SU-DHL-6 (cell line): ENCODE measurements at regions not wholly inside any gene's neighbourhood (a gene's known extent, or its start where the extent isn't known, plus 50 kb on each side); places are given as distances from the start of the nearest gene placed in this dataset.
"Not testable (repeated sequence)": the region's sequence is repeated elsewhere in the genome, so short reads cannot be mapped to it uniquely, and the experiment has no call there.

Source experiments
- H2AFZ ChIP-seq: fragments of 200-600 bp; sonication (generic); 2 replicates; pipeline ENCODE4 v1.6.1; 2014; ENCODE audit warnings: low read depth, mild to moderate bottlenecking, moderate library complexity, mixed read lengths, antibody characterized with exemption, low read length; ENCODE audit not compliant: severe bottlenecking
- H3F3A ChIP-seq: fragments of 200-600 bp; shearing (Covaris generic); 2 replicates; pipeline ENCODE4 v1.6.0; 2016; ENCODE audit warnings: antibody characterized with exemption, mild to moderate bottlenecking; ENCODE audit not compliant: insufficient read depth
- H3K27ac ChIP-seq: fragments of 200-600 bp; sonication (generic); 2 replicates; pipeline ENCODE4 v1.5.1; 2016; ENCODE audit warnings: low read depth, mild to moderate bottlenecking, low read length, moderate library complexity, mixed read lengths
- H3K27me3 ChIP-seq: fragments of 200-600 bp; sonication (generic), shearing (Covaris generic); 2 replicates; pipeline ENCODE4 v1.6.0; 2014; ENCODE audit warnings: mild to moderate bottlenecking, low read length
- H3K36me3 ChIP-seq: fragments of 200-600 bp; sonication (generic); 2 replicates; pipeline ENCODE4 v1.6.1; 2014; ENCODE audit warnings: mild to moderate bottlenecking, low read length, mixed read lengths
- H3K4me2 ChIP-seq: fragments of 300-600, 200-600 bp; shearing (Covaris generic), sonication (generic); 2 replicates; pipeline ENCODE4 v1.6.0; 2014; ENCODE audit warnings: low read length, low read depth, mild to moderate bottlenecking; ENCODE audit not compliant: poor library complexity, severe bottlenecking
- H3K4me3 ChIP-seq: fragments of 200-600 bp; sonication (generic); 2 replicates; pipeline ENCODE4 v1.5.1; 2014; ENCODE audit warnings: antibody characterized with exemption, low read length, mild to moderate bottlenecking, mixed read lengths; ENCODE audit not compliant: insufficient read depth, poor library complexity, severe bottlenecking
- H3K79me2 ChIP-seq: fragments of 200-600 bp; sonication (generic); 2 replicates; pipeline ENCODE4 v1.6.1; 2014; ENCODE audit warnings: mild to moderate bottlenecking, low read length, moderate library complexity; ENCODE audit not compliant: insufficient read depth
- H3K9ac ChIP-seq: fragments of 200-600 bp; sonication (generic); 2 replicates; pipeline ENCODE4 v1.7.0; 2014; ENCODE audit warnings: mild to moderate bottlenecking, low read length
- H3K9me2 ChIP-seq: fragments of 200-600 bp; sonication (generic); replicated peaks from 2 replicates; pipeline ENCODE4 v1.6.1; 2014; ENCODE audit warnings: low read length; ENCODE audit not compliant: insufficient read depth
- H3K9me3 ChIP-seq: fragments of 200-600 bp; sonication (generic); 2 replicates; pipeline ENCODE4 v1.6.1; 2014; ENCODE audit warnings: low read length, mixed read lengths; ENCODE audit not compliant: insufficient read depth
- H4K20me1 ChIP-seq: fragments of 200-600 bp; sonication (generic); 2 replicates; pipeline ENCODE4 v1.6.1; 2014; ENCODE audit warnings: low read depth, mild to moderate bottlenecking, antibody characterized with exemption, low read length, moderate library complexity, mixed read lengths
- CTCF ChIP-seq: fragments of 200-600 bp; sonication (generic); IDR thresholded peaks from one replicate; pipeline ENCODE4 v1.5.1; 2017; ENCODE audit warnings: antibody characterized with exemption, mild to moderate bottlenecking, low read length, moderate library complexity; ENCODE audit not compliant: insufficient read depth, poor library complexity, severe bottlenecking
- EZH2phosphoT487 ChIP-seq: fragments of 200-600 bp; sonication (generic), shearing (Covaris generic); conservative IDR thresholded peaks from 2 replicates; pipeline ENCODE4 v1.6.1; 2018; ENCODE audit warnings: mild to moderate bottlenecking, antibody characterized with exemption, low read length, moderate library complexity, mixed read lengths

GRCh38 chr10:52368725-52369124, 54.6 kb downstream of the DKK1 start:
- TF ChIP-seq CTCF, result no peak
- no peak for TF ChIP-seq EZH2phosphoT487
- Histone ChIP-seq H3K9me2 (no peaks in the 10 kb centered on the region), H3K36me3 (no peaks in the 10 kb centered on the region), H3K27me3 (no peaks in the 10 kb centered on the region), H3K9ac (no peak overlapping the region), H3K79me2 (no peaks in the 10 kb centered on the region), H3K4me3 (no peak overlapping the region), H3K9me3 (no peaks in the 10 kb centered on the region), H4K20me1 (no peaks in the 10 kb centered on the region), H3K27ac (no peak overlapping the region), H3F3A (no peaks in the 10 kb centered on the region), H3K4me2 (no peak overlapping the region), H2AFZ (no peak overlapping the region)

GRCh38 chr10:52374207-52374606, 60.1 kb downstream of the DKK1 start:
- H3K9ac ChIP-seq, H3K9me3 ChIP-seq, H3K4me3 ChIP-seq, H3F3A ChIP-seq, H3K36me3 ChIP-seq, H4K20me1 ChIP-seq, H2AFZ ChIP-seq, H3K4me2 ChIP-seq, H3K79me2 ChIP-seq, H3K27me3 ChIP-seq, H3K27ac ChIP-seq, H3K9me2 ChIP-seq: not testable (repeated sequence)

GRCh38 chr10:52376694-52377354, 62.7 kb downstream of the DKK1 start:
- H3K36me3 ChIP-seq, result no peaks in the 10 kb centered on the region
- TF ChIP-seq EZH2phosphoT487, result no peak
- TF ChIP-seq CTCF, result no peak
- no peak overlapping the region for H2AFZ ChIP-seq
- no peak overlapping the region for H3K27ac ChIP-seq
- H3F3A ChIP-seq, result no peaks in the 10 kb centered on the region
- no peaks in the 10 kb centered on the region for H3K79me2 ChIP-seq
- no peaks in the 10 kb centered on the region for H3K9me2 ChIP-seq
- H3K27me3 ChIP-seq, result no peaks in the 10 kb centered on the region
- no peak overlapping the region for H3K9ac ChIP-seq
- H3K4me3 ChIP-seq, result no peak overlapping the region
- H4K20me1 ChIP-seq, result no peaks in the 10 kb centered on the region
- no peak overlapping the region for H3K4me2 ChIP-seq
- H3K9me3 ChIP-seq, result no peaks in the 10 kb centered on the region

- no peaks in the 10 kb centered on the region for H4K20me1 ChIP-seq
- TF ChIP-seq EZH2phosphoT487 (no peak), CTCF (no peak)
- H3K4me2 ChIP-seq, result no peak overlapping the region
- no peaks in the 10 kb centered on the region for H3K9me3 ChIP-seq
- H3K27me3 ChIP-seq, result no peaks in the 10 kb centered on the region
- no peak overlapping the region for H2AFZ ChIP-seq
- H3K9ac ChIP-seq, result no peak overlapping the region
- no peaks in the 10 kb centered on the region for H3K9me2 ChIP-seq
- no peak overlapping the region for H3K4me3 ChIP-seq
- H3K36me3 ChIP-seq, result no peaks in the 10 kb centered on the region
- no peaks in the 10 kb centered on the region for H3K79me2 ChIP-seq
- H3K27ac ChIP-seq, result no peak overlapping the region
- H3F3A ChIP-seq, result no peaks in the 10 kb centered on the region
Measured at GRCh38 chr10:52378124-52378523, 64.0 kb downstream of the DKK1 start.
